Smooth muscle cell (in vitro differentiated cells): ENCODE measurements at regions not wholly inside any gene's neighbourhood (a gene's known extent, or its start where the extent isn't known, plus 50 kb on each side); places are given as distances from the start of the nearest gene placed in this dataset.

Experiments
- DNase-seq: peaks from one replicate; lab custom pipeline; 2025; ENCODE audit not compliant: unreplicated experiment; lab: John Stamatoyannopoulos, UW
- H2AFZ ChIP-seq: fragments of 200-600 bp; sonication (generic); 2 replicates; pipeline ENCODE4 v1.6.0; 2016; ENCODE audit warnings: antibody characterized with exemption, low read depth, mild to moderate bottlenecking
- H3F3A ChIP-seq: fragments of 200-600 bp; sonication (generic); 2 replicates; pipeline ENCODE4 v1.6.0; 2017; ENCODE audit warnings: antibody characterized with exemption, low read depth
- H3K27ac ChIP-seq: fragments of 200-600 bp; sonication (generic); 2 replicates; pipeline ENCODE4 v1.5.1; 2016; ENCODE audit warnings: low read depth, mild to moderate bottlenecking
- H3K27me3 ChIP-seq: fragments of 200-600 bp; sonication (generic); 2 replicates; pipeline ENCODE4 v1.6.1; 2016; ENCODE audit warnings: low read depth, mild to moderate bottlenecking
- H3K36me3 ChIP-seq: fragments of 200-600 bp; sonication (generic); 2 replicates; pipeline ENCODE4 v1.5.1; 2016; ENCODE audit warnings: low read depth
- H3K4me1 ChIP-seq: fragments of 200-600 bp; sonication (generic); 2 replicates; pipeline ENCODE4 v1.5.1; 2016; ENCODE audit warnings: low read depth
- H3K4me2 ChIP-seq: fragments of 200-600 bp; sonication (generic); 2 replicates; pipeline ENCODE4 v1.6.0; 2016; ENCODE audit warnings: mild to moderate bottlenecking
- H3K4me3 ChIP-seq: fragments of 200-600 bp; sonication (generic); 2 replicates; pipeline ENCODE4 v1.5.1; 2016; ENCODE audit warnings: mild to moderate bottlenecking
- H3K79me2 ChIP-seq: fragments of 200-600 bp; sonication (generic); 2 replicates; pipeline ENCODE4 v1.6.0; 2016; ENCODE audit warnings: low read depth, mild to moderate bottlenecking
- H3K9ac ChIP-seq: fragments of 200-600 bp; sonication (generic); 2 replicates; pipeline ENCODE4 v1.6.0; 2016; ENCODE audit warnings: low read depth
- H3K9me3 ChIP-seq: fragments of 200-600 bp; sonication (generic); replicated peaks from 2 replicates; pipeline ENCODE4 v1.5.1; 2016; ENCODE audit warnings: low read depth
- H4K20me1 ChIP-seq: fragments of 200-600 bp; sonication (generic); 2 replicates; pipeline ENCODE4 v1.6.0; 2016; ENCODE audit warnings: low read depth
- CTCF ChIP-seq: fragments of 200-600 bp; sonication (generic); IDR thresholded peaks from 2 replicates; pipeline ENCODE4 v1.5.1; 2017; ENCODE audit warnings: borderline replicate concordance, mild to moderate bottlenecking, antibody characterized with exemption; ENCODE audit not compliant: insufficient read depth, poor library complexity, severe bottlenecking
- WGBS: methylation state at CpG from one replicate; pipeline ENCODE4 v1.1.7; 2016; ENCODE audit warnings: low lambda C conversion rate; 5-methylcytosine and 5-hydroxymethylcytosine counted together

- H3K27ac ChIP-seq: no peak overlapping the region
- no peak overlapping the region for H2AFZ ChIP-seq
- no peaks in the 10 kb centered on the region for H3K36me3 ChIP-seq
- 76% methylated on average over 1 of the region's 1 CpG for WGBS
- no peak overlapping the region for H3K4me2 ChIP-seq
- H3K4me1 ChIP-seq: no peaks in the 10 kb centered on the region
- H3K27me3 ChIP-seq: no peaks in the 10 kb centered on the region
- no peaks in the 10 kb centered on the region for H3K79me2 ChIP-seq
- no peaks in the 10 kb centered on the region for H3K9me3 ChIP-seq
- TF ChIP-seq CTCF: no peak
- H3K4me3 ChIP-seq: no peak overlapping the region
- no peak overlapping the region for H3K9ac ChIP-seq
- DNase-seq: no peak
- H4K20me1 ChIP-seq: no peaks in the 10 kb centered on the region
- H3F3A ChIP-seq: no peaks in the 10 kb centered on the region
These were observed 288.0 kb downstream of the SLC6A15 start for GRCh38 chr12:84624601-84625000.

GRCh38 chr12:84619053-84619571 is 293.5 kb downstream of the SLC6A15 start:
- WGBS: 87% methylated on average over 5 of the region's 5 CpGs

GRCh38 chr12:84607170-84607819 is 305.3 kb downstream of the SLC6A15 start:
- H3K4me1 ChIP-seq: no peaks in the 10 kb centered on the region
- no peak for TF ChIP-seq CTCF
- H3F3A ChIP-seq: no peaks in the 10 kb centered on the region
- no peaks in the 10 kb centered on the region for H3K79me2 ChIP-seq
- H3K9me3 ChIP-seq: no peaks in the 10 kb centered on the region
- H3K9ac ChIP-seq: no peak overlapping the region
- H3K36me3 ChIP-seq: no peaks in the 10 kb centered on the region
- no peak for DNase-seq
- no peak overlapping the region for H2AFZ ChIP-seq
- H3K27me3 ChIP-seq: no peaks in the 10 kb centered on the region
- no peak overlapping the region for H3K4me2 ChIP-seq
- H4K20me1 ChIP-seq: no peaks in the 10 kb centered on the region
- no peak overlapping the region for H3K4me3 ChIP-seq
- WGBS: 100% methylated on average over 1 of the region's 1 CpG
- no peak overlapping the region for H3K27ac ChIP-seq

More at GRCh38 chr12:84619053-84619571, 293.5 kb downstream of the SLC6A15 start:
- Histone ChIP-seq H3K4me1 (no peaks in the 10 kb centered on the region), H3K4me3 (no peak overlapping the region), H3K9ac (no peak overlapping the region), H3K27ac (no peak overlapping the region), H3K9me3 (no peaks in the 10 kb centered on the region), H3K36me3 (no peaks in the 10 kb centered on the region), H2AFZ (no peak overlapping the region), H3K79me2 (no peaks in the 10 kb centered on the region), H3F3A (no peaks in the 10 kb centered on the region), H3K27me3 (no peaks in the 10 kb centered on the region), H4K20me1 (no peaks in the 10 kb centered on the region), H3K4me2 (no peak overlapping the region)
- DNase-seq: no peak
- TF ChIP-seq CTCF: peak; percentile 55

- Histone ChIP-seq H3K27me3 (no peaks in the 10 kb centered on the region), H3K27ac (no peak overlapping the region), H3K36me3 (no peaks in the 10 kb centered on the region), H3F3A (no peaks in the 10 kb centered on the region), H3K4me2 (no peak overlapping the region), H3K9me3 (no peaks in the 10 kb centered on the region), H2AFZ (no peak overlapping the region), H3K4me3 (no peak overlapping the region), H4K20me1 (no peaks in the 10 kb centered on the region), H3K4me1 (no peaks in the 10 kb centered on the region), H3K9ac (no peak overlapping the region), H3K79me2 (no peaks in the 10 kb centered on the region)
- TF ChIP-seq CTCF: no peak
- WGBS: 77% methylated on average over 2 of the region's 2 CpGs
- DNase-seq: no peak
These were observed 306.6 kb downstream of the SLC6A15 start for GRCh38 chr12:84605983-84606382.
